GM19099 (cell line): ENCODE measurements at regions not wholly inside any gene's neighbourhood (a gene's known extent, or its start where the extent isn't known, plus 50 kb on each side); places are given as distances from the start of the nearest gene placed in this dataset.

Experiments used
- POLR2A ChIP-seq: IDR thresholded peaks from 3 replicates; pipeline ENCODE4 v1.6.1; 2011; ENCODE audit warnings: low read depth; ENCODE audit not compliant: insufficient read length; ENCODE audit errors: extremely low read depth

- no peak for TF ChIP-seq POLR2A
Observed at GRCh38 chr16:72425571-72426341, 253.8 kb upstream of the PMFBP1 start.

- no peak for TF ChIP-seq POLR2A
Observed at GRCh38 chr16:72424757-72425156, 252.8 kb upstream of the PMFBP1 start.

- TF ChIP-seq POLR2A = no peak
Observed at GRCh38 chr16:72422308-72422897, 250.4 kb upstream of the PMFBP1 start.

GRCh38 chr16:72419638-72420037 lies 247.7 kb upstream of the PMFBP1 start:
- no peak for TF ChIP-seq POLR2A

GRCh38 chr16:72415379-72415778 lies 243.4 kb upstream of the PMFBP1 start:
- TF ChIP-seq POLR2A = no peak

GRCh38 chr16:72410492-72410891 lies 238.5 kb upstream of the PMFBP1 start:
- no peak for TF ChIP-seq POLR2A

- no peak for TF ChIP-seq POLR2A
Observed at GRCh38 chr16:72409423-72409822, 237.5 kb upstream of the PMFBP1 start.

- no peak for TF ChIP-seq POLR2A
Observed at GRCh38 chr16:72406390-72406789, 234.4 kb upstream of the PMFBP1 start.

GRCh38 chr16:72404299-72404698 lies 232.3 kb upstream of the PMFBP1 start:
- no peak for TF ChIP-seq POLR2A

- no peak for TF ChIP-seq POLR2A
Observed at GRCh38 chr16:72401084-72401361, 229.1 kb upstream of the PMFBP1 start.

- no peak for TF ChIP-seq POLR2A
Observed at GRCh38 chr16:72400257-72401083, 228.5 kb upstream of the PMFBP1 start.

- TF ChIP-seq POLR2A = no peak
Observed at GRCh38 chr16:72399811-72400210, 227.9 kb upstream of the PMFBP1 start.

- no peak for TF ChIP-seq POLR2A
Observed at GRCh38 chr16:72397876-72398275, 225.9 kb upstream of the PMFBP1 start.

GRCh38 chr16:72394526-72394925 lies 222.6 kb upstream of the PMFBP1 start:
- no peak for TF ChIP-seq POLR2A

GRCh38 chr16:72389791-72390190 lies 217.8 kb upstream of the PMFBP1 start:
- no peak for TF ChIP-seq POLR2A

- TF ChIP-seq POLR2A = no peak
Observed at GRCh38 chr16:72388007-72388406, 216.1 kb upstream of the PMFBP1 start.
